ENCODE measurements at regions not wholly inside any gene's neighbourhood (a gene's known extent, or its start where the extent isn't known, plus 50 kb on each side); places are given as distances from the start of the nearest gene placed in this dataset.

- Mint-ChIP-seq H3K27ac (ENCODE audit: unreplicated experiment) (peak overlapping the region; percentile 98), H3K4me3 (ENCODE audit: unreplicated experiment) (no peak overlapping the region), H3K27me3 (ENCODE audit: low read depth, unreplicated experiment) (no peaks in the 10 kb centered on the region), H3K9me3 (ENCODE audit: unreplicated experiment) (no peaks in the 10 kb centered on the region), H3K4me1 (ENCODE audit: low read depth, unreplicated experiment) (peaks cover 30% of the 10 kb centered on the region), H3K36me3 (ENCODE audit: low read depth, unreplicated experiment) (peaks cover 2% of the 10 kb centered on the region)
- Histone ChIP-seq H3K9me3 (ENCODE audit: insufficient read depth, low read depth, low read length) (peaks cover 5% of the 10 kb centered on the region), H3K79me2 (ENCODE audit: insufficient read depth, low read length) (no peaks in the 10 kb centered on the region), H3K4me2 (ENCODE audit: low read length) (peak overlapping the region; percentile 53), H3K36me3 (ENCODE audit: insufficient read depth, low read length) (no peaks in the 10 kb centered on the region), H4K20me1 (ENCODE audit: insufficient read depth, low read length) (no peaks in the 10 kb centered on the region), H2AFZ (ENCODE audit: low read depth, low read length) (peak overlapping the region; percentile 12), H3K4me3 (ENCODE audit: insufficient read depth, low read depth, low read length) (no peak overlapping the region), H3K27me3 (ENCODE audit: insufficient read depth, low read length) (no peaks in the 10 kb centered on the region), H3K4me1 (ENCODE audit: insufficient read depth, low read length) (peaks cover 18% of the 10 kb centered on the region), H3K9ac (ENCODE audit: low read length) (no peak overlapping the region), H3K27ac (ENCODE audit: low read depth, low read length) (peak overlapping the region; percentile 41)
- no peak for FAIRE-seq
- no peak for TF ChIP-seq EZH2 (IDR thresholded peaks at IDR 0.05; ENCODE audit: insufficient read depth, low read length)
- TF ChIP-seq, protein P1, sequence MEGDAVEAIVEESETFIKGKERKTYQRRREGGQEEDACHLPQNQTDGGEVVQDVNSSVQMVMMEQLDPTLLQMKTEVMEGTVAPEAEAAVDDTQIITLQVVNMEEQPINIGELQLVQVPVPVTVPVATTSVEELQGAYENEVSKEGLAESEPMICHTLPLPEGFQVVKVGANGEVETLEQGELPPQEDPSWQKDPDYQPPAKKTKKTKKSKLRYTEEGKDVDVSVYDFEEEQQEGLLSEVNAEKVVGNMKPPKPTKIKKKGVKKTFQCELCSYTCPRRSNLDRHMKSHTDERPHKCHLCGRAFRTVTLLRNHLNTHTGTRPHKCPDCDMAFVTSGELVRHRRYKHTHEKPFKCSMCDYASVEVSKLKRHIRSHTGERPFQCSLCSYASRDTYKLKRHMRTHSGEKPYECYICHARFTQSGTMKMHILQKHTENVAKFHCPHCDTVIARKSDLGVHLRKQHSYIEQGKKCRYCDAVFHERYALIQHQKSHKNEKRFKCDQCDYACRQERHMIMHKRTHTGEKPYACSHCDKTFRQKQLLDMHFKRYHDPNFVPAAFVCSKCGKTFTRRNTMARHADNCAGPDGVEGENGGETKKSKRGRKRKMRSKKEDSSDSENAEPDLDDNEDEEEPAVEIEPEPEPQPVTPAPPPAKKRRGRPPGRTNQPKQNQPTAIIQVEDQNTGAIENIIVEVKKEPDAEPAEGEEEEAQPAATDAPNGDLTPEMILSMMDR (IDR thresholded peaks at IDR 0.05; ENCODE audit: insufficient read depth, low read depth, low read length) = no peak
- no peak for DNase-seq (ENCODE audit: low read depth)
Measured at GRCh38 chr2:224222291-224222690, 179.6 kb downstream of the FAM124B start.

DNA sequence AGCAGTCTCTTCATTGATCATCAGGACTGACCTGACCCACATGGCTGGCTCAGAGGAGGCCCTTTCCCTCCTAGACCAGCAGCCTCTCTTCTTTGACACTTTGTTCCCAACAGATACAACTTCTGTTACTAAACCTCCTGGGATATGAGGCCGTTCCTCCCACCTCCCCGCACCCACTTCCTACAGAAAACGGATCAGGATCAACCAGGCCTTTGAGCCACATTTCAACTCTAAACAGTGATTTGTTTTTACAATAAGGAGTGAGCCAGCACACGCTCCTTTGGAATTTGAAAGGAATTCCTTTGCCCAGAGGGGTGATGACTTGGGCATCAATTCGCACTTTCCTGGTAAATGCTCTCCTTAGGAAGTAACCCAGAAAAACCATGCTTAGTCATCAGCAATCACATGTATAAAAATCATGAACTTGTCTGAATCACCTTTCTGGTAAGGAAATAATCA lies 180.4 kb downstream of the FAM124B start:
- Histone ChIP-seq H2AFZ (ENCODE audit: low read depth, low read length) (peak overlapping the region; percentile 44), H3K9ac (ENCODE audit: low read length) (peak overlapping the region; percentile 8), H4K20me1 (ENCODE audit: insufficient read depth, low read length) (no peaks in the 10 kb centered on the region), H3K79me2 (ENCODE audit: insufficient read depth, low read length) (no peaks in the 10 kb centered on the region), H3K4me3 (ENCODE audit: insufficient read depth, low read depth, low read length) (no peak overlapping the region), H3K27ac (ENCODE audit: low read depth, low read length) (peak overlapping the region; percentile 63), H3K4me2 (ENCODE audit: low read length) (peak overlapping the region; percentile 53), H3K4me1 (ENCODE audit: insufficient read depth, low read length) (peaks cover 18% of the 10 kb centered on the region), H3K36me3 (ENCODE audit: insufficient read depth, low read length) (no peaks in the 10 kb centered on the region), H3K9me3 (ENCODE audit: insufficient read depth, low read depth, low read length) (peaks cover 5% of the 10 kb centered on the region), H3K27me3 (ENCODE audit: insufficient read depth, low read length) (no peaks in the 10 kb centered on the region)
- Mint-ChIP-seq H3K27me3 (ENCODE audit: low read depth, unreplicated experiment) (no peaks in the 10 kb centered on the region), H3K4me3 (ENCODE audit: unreplicated experiment) (peak overlapping the region; percentile 8), H3K36me3 (ENCODE audit: low read depth, unreplicated experiment) (peaks cover 2% of the 10 kb centered on the region), H3K27ac (ENCODE audit: unreplicated experiment) (peak overlapping the region; percentile 98), H3K9me3 (ENCODE audit: unreplicated experiment) (no peaks in the 10 kb centered on the region), H3K4me1 (ENCODE audit: low read depth, unreplicated experiment) (peaks cover 30% of the 10 kb centered on the region)
- FAIRE-seq (peak; percentile 99), DNase-seq (ENCODE audit: low read depth) (peak; percentile 96)
- TF ChIP-seq, protein P1 (IDR thresholded peaks at IDR 0.05; ENCODE audit: insufficient read depth, low read depth, low read length) = no peak
- no peak for TF ChIP-seq EZH2 (IDR thresholded peaks at IDR 0.05; ENCODE audit: insufficient read depth, low read length)

DNA sequence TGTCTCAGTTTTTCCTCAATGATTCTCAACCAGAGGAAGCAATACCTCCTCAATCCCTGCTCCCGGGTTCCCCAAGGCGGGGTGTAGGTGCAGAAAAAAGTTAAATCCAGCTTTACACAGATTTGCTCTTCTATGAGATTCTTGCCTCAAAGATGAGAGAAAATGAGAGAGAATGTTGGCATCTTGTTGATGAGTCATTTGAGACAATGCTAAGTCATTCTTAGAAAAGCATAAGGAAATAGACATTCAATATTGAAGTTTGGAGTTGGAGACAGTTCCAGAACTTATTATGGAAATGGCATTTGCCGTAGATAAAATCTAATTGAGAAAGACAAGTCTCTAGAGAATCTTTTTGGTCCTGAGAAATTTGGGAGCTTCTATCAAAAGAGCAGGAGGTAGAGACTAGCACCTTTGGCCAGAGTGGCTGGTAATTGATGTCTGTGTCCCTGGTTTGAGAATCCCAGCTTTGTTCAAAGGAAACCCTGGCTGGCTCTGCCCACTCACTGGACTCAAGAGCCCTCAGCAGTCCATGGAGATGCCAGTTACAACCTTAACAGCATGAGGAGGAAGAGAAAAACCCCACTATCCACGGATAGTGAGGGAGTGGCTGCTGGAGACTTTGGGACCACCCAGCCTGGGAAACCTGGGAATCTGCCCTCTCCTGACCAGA lies 181.2 kb downstream of the FAM124B start:
- Histone ChIP-seq H3K79me2 (ENCODE audit: insufficient read depth, low read length) (no peaks in the 10 kb centered on the region), H3K4me1 (ENCODE audit: insufficient read depth, low read length) (peaks cover 18% of the 10 kb centered on the region), H3K9me3 (ENCODE audit: insufficient read depth, low read depth, low read length) (peaks cover 5% of the 10 kb centered on the region), H4K20me1 (ENCODE audit: insufficient read depth, low read length) (no peaks in the 10 kb centered on the region), H3K4me2 (ENCODE audit: low read length) (peak overlapping the region; percentile 53), H3K27ac (ENCODE audit: low read depth, low read length) (peak overlapping the region; percentile 63), H3K36me3 (ENCODE audit: insufficient read depth, low read length) (no peaks in the 10 kb centered on the region), H2AFZ (ENCODE audit: low read depth, low read length) (peak overlapping the region; percentile 44), H3K27me3 (ENCODE audit: insufficient read depth, low read length) (no peaks in the 10 kb centered on the region), H3K4me3 (ENCODE audit: insufficient read depth, low read depth, low read length) (no peak overlapping the region), H3K9ac (ENCODE audit: low read length) (peak overlapping the region; percentile 8)
- Mint-ChIP-seq H3K27me3 (ENCODE audit: low read depth, unreplicated experiment) (peaks cover 2% of the 10 kb centered on the region), H3K4me3 (ENCODE audit: unreplicated experiment) (no peak overlapping the region), H3K9me3 (ENCODE audit: unreplicated experiment) (peaks cover under 1% of the 10 kb centered on the region), H3K27ac (ENCODE audit: unreplicated experiment) (peak overlapping the region; percentile 98), H3K36me3 (ENCODE audit: low read depth, unreplicated experiment) (peaks cover 2% of the 10 kb centered on the region), H3K4me1 (ENCODE audit: low read depth, unreplicated experiment) (peaks cover 30% of the 10 kb centered on the region)
- FAIRE-seq = peak; percentile 47
- peak; percentile 41 for DNase-seq (ENCODE audit: low read depth)
- TF ChIP-seq, protein P1 (IDR thresholded peaks at IDR 0.05; ENCODE audit: insufficient read depth, low read depth, low read length) = no peak

Measured in astrocyte (in vitro differentiated cells and primary cell).